DOHH2 (cell line): ENCODE measurements at regions not wholly inside any gene's neighbourhood (a gene's known extent, or its start where the extent isn't known, plus 50 kb on each side); places are given as distances from the start of the nearest gene placed in this dataset.

ENCODE experiments used
- CTCF ChIP-seq: fragments of 200-600 bp; sonication (generic); IDR thresholded peaks from one replicate; pipeline ENCODE4 v1.5.1; 2014; ENCODE audit warnings: antibody characterized with exemption, mild to moderate bottlenecking, low read depth, low read length; ENCODE audit not compliant: poor library complexity, severe bottlenecking
- EZH2phosphoT487 ChIP-seq: fragments of 200-600 bp; sonication (generic); IDR thresholded peaks from 2 replicates; pipeline ENCODE4 v1.6.1; 2017; ENCODE audit warnings: borderline replicate concordance, mild to moderate bottlenecking, antibody characterized with exemption, low read length, moderate library complexity, mixed read lengths

GRCh38 chr16:54584121-54584520 is 297.5 kb upstream of the IRX3 start:
- TF ChIP-seq CTCF, result no peak
- no peak for TF ChIP-seq EZH2phosphoT487
